ENCODE measurements at regions not wholly inside any gene's neighbourhood (a gene's known extent, or its start where the extent isn't known, plus 50 kb on each side); places are given as distances from the start of the nearest gene placed in this dataset.

GRCh38 chr20:56994006-56994405 is 272.4 kb downstream of the BMP7 start:
- Histone ChIP-seq H3K27me3 (ENCODE audit: insufficient read depth, low read length) (no peaks in the 10 kb centered on the region), H3K4me1 (ENCODE audit: control insufficient read depth, insufficient read depth, low read length, unreplicated experiment) (no peaks in the 10 kb centered on the region), H3K4me3 (ENCODE audit: low read depth, low read length) (no peak overlapping the region), H3K79me2 (ENCODE audit: control insufficient read depth, insufficient read depth, low read length, unreplicated experiment) (no peaks in the 10 kb centered on the region), H3K27ac (ENCODE audit: low read depth, low read length) (no peak overlapping the region), H3K36me3 (ENCODE audit: insufficient read depth, low read length) (no peaks in the 10 kb centered on the region), H2AFZ (ENCODE audit: low read length, unreplicated experiment) (no peak overlapping the region)

GRCh38 chr20:56995149-56995548 is 271.3 kb downstream of the BMP7 start:
- Histone ChIP-seq H3K4me1 (ENCODE audit: control insufficient read depth, insufficient read depth, low read length, unreplicated experiment) (no peaks in the 10 kb centered on the region), H2AFZ (ENCODE audit: low read length, unreplicated experiment) (no peak overlapping the region), H3K36me3 (ENCODE audit: insufficient read depth, low read length) (no peaks in the 10 kb centered on the region), H3K27ac (ENCODE audit: low read depth, low read length) (no peak overlapping the region), H3K27me3 (ENCODE audit: insufficient read depth, low read length) (no peaks in the 10 kb centered on the region), H3K79me2 (ENCODE audit: control insufficient read depth, insufficient read depth, low read length, unreplicated experiment) (no peaks in the 10 kb centered on the region), H3K4me3 (ENCODE audit: low read depth, low read length) (no peak overlapping the region)

GRCh38 chr20:56995635-56996075 is 270.8 kb downstream of the BMP7 start:
- Histone ChIP-seq H3K79me2 (ENCODE audit: control insufficient read depth, insufficient read depth, low read length, unreplicated experiment) (no peaks in the 10 kb centered on the region), H2AFZ (ENCODE audit: low read length, unreplicated experiment) (no peak overlapping the region), H3K4me1 (ENCODE audit: control insufficient read depth, insufficient read depth, low read length, unreplicated experiment) (no peaks in the 10 kb centered on the region), H3K27me3 (ENCODE audit: insufficient read depth, low read length) (no peaks in the 10 kb centered on the region), H3K4me3 (ENCODE audit: low read depth, low read length) (no peak overlapping the region), H3K36me3 (ENCODE audit: insufficient read depth, low read length) (no peaks in the 10 kb centered on the region), H3K27ac (ENCODE audit: low read depth, low read length) (no peak overlapping the region)

- Histone ChIP-seq H3K27ac (ENCODE audit: low read depth, low read length) (no peak overlapping the region), H3K36me3 (ENCODE audit: insufficient read depth, low read length) (no peaks in the 10 kb centered on the region), H3K4me3 (ENCODE audit: low read depth, low read length) (no peak overlapping the region), H3K27me3 (ENCODE audit: insufficient read depth, low read length) (no peaks in the 10 kb centered on the region), H3K79me2 (ENCODE audit: control insufficient read depth, insufficient read depth, low read length, unreplicated experiment) (no peaks in the 10 kb centered on the region), H2AFZ (ENCODE audit: low read length, unreplicated experiment) (no peak overlapping the region), H3K4me1 (ENCODE audit: control insufficient read depth, insufficient read depth, low read length, unreplicated experiment) (no peaks in the 10 kb centered on the region)
Measured at GRCh38 chr20:56996533-56996932, 269.9 kb downstream of the BMP7 start.

- Histone ChIP-seq H3K79me2 (ENCODE audit: control insufficient read depth, insufficient read depth, low read length, unreplicated experiment) (no peaks in the 10 kb centered on the region), H3K36me3 (ENCODE audit: insufficient read depth, low read length) (no peaks in the 10 kb centered on the region), H3K27me3 (ENCODE audit: insufficient read depth, low read length) (no peaks in the 10 kb centered on the region), H3K4me3 (ENCODE audit: low read depth, low read length) (no peak overlapping the region), H3K4me1 (ENCODE audit: control insufficient read depth, insufficient read depth, low read length, unreplicated experiment) (no peaks in the 10 kb centered on the region), H2AFZ (ENCODE audit: low read length, unreplicated experiment) (no peak overlapping the region), H3K27ac (ENCODE audit: low read depth, low read length) (no peak overlapping the region)
Measured at GRCh38 chr20:56998438-56998837, 268.0 kb downstream of the BMP7 start.

- Histone ChIP-seq H3K36me3 (ENCODE audit: insufficient read depth, low read length) (no peaks in the 10 kb centered on the region), H3K4me1 (ENCODE audit: control insufficient read depth, insufficient read depth, low read length, unreplicated experiment) (no peaks in the 10 kb centered on the region), H3K27ac (ENCODE audit: low read depth, low read length) (no peak overlapping the region), H2AFZ (ENCODE audit: low read length, unreplicated experiment) (no peak overlapping the region), H3K79me2 (ENCODE audit: control insufficient read depth, insufficient read depth, low read length, unreplicated experiment) (no peaks in the 10 kb centered on the region), H3K27me3 (ENCODE audit: insufficient read depth, low read length) (no peaks in the 10 kb centered on the region), H3K4me3 (ENCODE audit: low read depth, low read length) (no peak overlapping the region)
Measured at GRCh38 chr20:57000441-57000968, 265.9 kb downstream of the BMP7 start.

- Histone ChIP-seq H3K4me1 (ENCODE audit: control insufficient read depth, insufficient read depth, low read length, unreplicated experiment) (no peaks in the 10 kb centered on the region), H3K4me3 (ENCODE audit: low read depth, low read length) (no peak overlapping the region), H3K27me3 (ENCODE audit: insufficient read depth, low read length) (no peaks in the 10 kb centered on the region), H3K79me2 (ENCODE audit: control insufficient read depth, insufficient read depth, low read length, unreplicated experiment) (no peaks in the 10 kb centered on the region), H3K36me3 (ENCODE audit: insufficient read depth, low read length) (no peaks in the 10 kb centered on the region), H3K27ac (ENCODE audit: low read depth, low read length) (no peak overlapping the region), H2AFZ (ENCODE audit: low read length, unreplicated experiment) (no peak overlapping the region)
Measured at GRCh38 chr20:57001126-57001767, 265.2 kb downstream of the BMP7 start.

GRCh38 chr20:57002066-57002570 is 264.3 kb downstream of the BMP7 start:
- H3K4me3 ChIP-seq (ENCODE audit: low read depth, low read length) = no peak overlapping the region
- H3K27me3 ChIP-seq (ENCODE audit: insufficient read depth, low read length) = no peaks in the 10 kb centered on the region
- no peak overlapping the region for H3K27ac ChIP-seq (ENCODE audit: low read depth, low read length)

GRCh38 chr20:57003012-57003411 is 263.4 kb downstream of the BMP7 start:
- H3K4me3 ChIP-seq (ENCODE audit: low read depth, low read length) = no peak overlapping the region
- no peak overlapping the region for H2AFZ ChIP-seq (ENCODE audit: low read length, unreplicated experiment)
- no peak overlapping the region for H3K27ac ChIP-seq (ENCODE audit: low read depth, low read length)
- H3K36me3 ChIP-seq (ENCODE audit: insufficient read depth, low read length) = no peaks in the 10 kb centered on the region
- H3K79me2 ChIP-seq (ENCODE audit: control insufficient read depth, insufficient read depth, low read length, unreplicated experiment) = no peaks in the 10 kb centered on the region
- no peaks in the 10 kb centered on the region for H3K27me3 ChIP-seq (ENCODE audit: insufficient read depth, low read length)
- H3K4me1 ChIP-seq (ENCODE audit: control insufficient read depth, insufficient read depth, low read length, unreplicated experiment) = no peaks in the 10 kb centered on the region

More at GRCh38 chr20:57002066-57002570, 264.3 kb downstream of the BMP7 start:
- Histone ChIP-seq H3K79me2 (ENCODE audit: control insufficient read depth, insufficient read depth, low read length, unreplicated experiment) (no peaks in the 10 kb centered on the region), H3K36me3 (ENCODE audit: insufficient read depth, low read length) (no peaks in the 10 kb centered on the region), H2AFZ (ENCODE audit: low read length, unreplicated experiment) (no peak overlapping the region), H3K4me1 (ENCODE audit: control insufficient read depth, insufficient read depth, low read length, unreplicated experiment) (no peaks in the 10 kb centered on the region)

GRCh38 chr20:57004416-57004815 is 262.0 kb downstream of the BMP7 start:
- Histone ChIP-seq H3K36me3 (ENCODE audit: insufficient read depth, low read length) (no peaks in the 10 kb centered on the region), H3K27me3 (ENCODE audit: insufficient read depth, low read length) (no peaks in the 10 kb centered on the region), H2AFZ (ENCODE audit: low read length, unreplicated experiment) (no peak overlapping the region), H3K27ac (ENCODE audit: low read depth, low read length) (no peak overlapping the region), H3K4me1 (ENCODE audit: control insufficient read depth, insufficient read depth, low read length, unreplicated experiment) (no peaks in the 10 kb centered on the region), H3K79me2 (ENCODE audit: control insufficient read depth, insufficient read depth, low read length, unreplicated experiment) (no peaks in the 10 kb centered on the region), H3K4me3 (ENCODE audit: low read depth, low read length) (no peak overlapping the region)

All from ACC112 (cell line).